ENCODE measurements at regions not wholly inside any gene's neighbourhood (a gene's known extent, or its start where the extent isn't known, plus 50 kb on each side); places are given as distances from the start of the nearest gene placed in this dataset.

DNA sequence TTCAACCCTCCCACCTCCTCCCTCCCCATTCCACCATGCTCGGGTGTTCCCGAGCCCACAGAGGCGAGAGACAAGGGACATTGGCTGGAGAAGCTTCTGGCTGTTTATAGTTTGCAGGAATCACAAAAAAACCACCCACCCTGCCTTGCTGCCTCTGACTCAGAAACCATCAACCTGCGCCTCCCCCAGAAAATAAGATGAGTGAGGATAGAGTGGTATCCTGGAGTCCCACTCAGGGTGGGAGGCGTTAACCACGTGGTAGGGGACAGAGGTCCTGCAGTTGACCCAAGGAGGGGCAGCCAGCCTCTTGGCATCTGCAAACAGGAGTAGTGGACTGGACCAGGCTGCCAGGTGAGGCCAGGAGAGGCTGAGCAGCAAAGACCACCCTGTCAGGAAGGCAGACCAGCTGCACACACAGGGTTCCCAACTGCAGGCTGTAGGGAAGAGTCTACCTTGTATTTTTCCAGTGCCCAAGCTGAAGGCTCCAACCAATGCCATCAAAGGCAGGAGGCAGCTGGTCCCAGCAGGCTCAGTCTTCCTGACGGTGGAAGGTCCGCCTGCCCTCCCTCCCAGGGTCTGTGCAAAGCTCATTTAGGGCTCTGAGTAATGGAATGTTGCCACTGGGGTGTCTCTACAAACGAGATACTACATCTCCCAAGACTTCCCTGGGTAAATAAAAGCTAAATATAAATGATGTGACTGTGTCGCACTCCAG, 201.5 kb upstream of the TNRC6C start:
- TF ChIP-seq, protein P1, sequence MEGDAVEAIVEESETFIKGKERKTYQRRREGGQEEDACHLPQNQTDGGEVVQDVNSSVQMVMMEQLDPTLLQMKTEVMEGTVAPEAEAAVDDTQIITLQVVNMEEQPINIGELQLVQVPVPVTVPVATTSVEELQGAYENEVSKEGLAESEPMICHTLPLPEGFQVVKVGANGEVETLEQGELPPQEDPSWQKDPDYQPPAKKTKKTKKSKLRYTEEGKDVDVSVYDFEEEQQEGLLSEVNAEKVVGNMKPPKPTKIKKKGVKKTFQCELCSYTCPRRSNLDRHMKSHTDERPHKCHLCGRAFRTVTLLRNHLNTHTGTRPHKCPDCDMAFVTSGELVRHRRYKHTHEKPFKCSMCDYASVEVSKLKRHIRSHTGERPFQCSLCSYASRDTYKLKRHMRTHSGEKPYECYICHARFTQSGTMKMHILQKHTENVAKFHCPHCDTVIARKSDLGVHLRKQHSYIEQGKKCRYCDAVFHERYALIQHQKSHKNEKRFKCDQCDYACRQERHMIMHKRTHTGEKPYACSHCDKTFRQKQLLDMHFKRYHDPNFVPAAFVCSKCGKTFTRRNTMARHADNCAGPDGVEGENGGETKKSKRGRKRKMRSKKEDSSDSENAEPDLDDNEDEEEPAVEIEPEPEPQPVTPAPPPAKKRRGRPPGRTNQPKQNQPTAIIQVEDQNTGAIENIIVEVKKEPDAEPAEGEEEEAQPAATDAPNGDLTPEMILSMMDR (IDR thresholded peaks at IDR 0.05) = no peak
- no peak for TF ChIP-seq POLR2A (IDR thresholded peaks at IDR 0.05)
